Neural progenitor cell (in vitro differentiated cells): ENCODE measurements at regions not wholly inside any gene's neighbourhood (a gene's known extent, or its start where the extent isn't known, plus 50 kb on each side); places are given as distances from the start of the nearest gene placed in this dataset.

Experiments used
- EZH2 ChIP-seq: fragments of 200-600 bp; sonication (generic); IDR thresholded peaks from 2 replicates; pipeline ENCODE4 v1.6.1; 2017; ENCODE audit warnings: antibody characterized with exemption, mild to moderate bottlenecking, moderate library complexity
- TF ChIP-seq, protein P1 (sequence below): fragments of 200-600 bp; sonication (generic); IDR thresholded peaks from 2 replicates; pipeline ENCODE4 v1.5.1; 2017; ENCODE audit warnings: antibody characterized with exemption, mild to moderate bottlenecking

- TF ChIP-seq, protein P1, sequence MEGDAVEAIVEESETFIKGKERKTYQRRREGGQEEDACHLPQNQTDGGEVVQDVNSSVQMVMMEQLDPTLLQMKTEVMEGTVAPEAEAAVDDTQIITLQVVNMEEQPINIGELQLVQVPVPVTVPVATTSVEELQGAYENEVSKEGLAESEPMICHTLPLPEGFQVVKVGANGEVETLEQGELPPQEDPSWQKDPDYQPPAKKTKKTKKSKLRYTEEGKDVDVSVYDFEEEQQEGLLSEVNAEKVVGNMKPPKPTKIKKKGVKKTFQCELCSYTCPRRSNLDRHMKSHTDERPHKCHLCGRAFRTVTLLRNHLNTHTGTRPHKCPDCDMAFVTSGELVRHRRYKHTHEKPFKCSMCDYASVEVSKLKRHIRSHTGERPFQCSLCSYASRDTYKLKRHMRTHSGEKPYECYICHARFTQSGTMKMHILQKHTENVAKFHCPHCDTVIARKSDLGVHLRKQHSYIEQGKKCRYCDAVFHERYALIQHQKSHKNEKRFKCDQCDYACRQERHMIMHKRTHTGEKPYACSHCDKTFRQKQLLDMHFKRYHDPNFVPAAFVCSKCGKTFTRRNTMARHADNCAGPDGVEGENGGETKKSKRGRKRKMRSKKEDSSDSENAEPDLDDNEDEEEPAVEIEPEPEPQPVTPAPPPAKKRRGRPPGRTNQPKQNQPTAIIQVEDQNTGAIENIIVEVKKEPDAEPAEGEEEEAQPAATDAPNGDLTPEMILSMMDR, result no peak
- TF ChIP-seq EZH2, result no peak
Measured at GRCh38 chr15:62444104-62445022, 279.3 kb upstream of the C2CD4B start.
